ENCODE measurements at regions not wholly inside any gene's neighbourhood (a gene's known extent, or its start where the extent isn't known, plus 50 kb on each side); places are given as distances from the start of the nearest gene placed in this dataset.
"Not testable (repeated sequence)": the region's sequence is repeated elsewhere in the genome, so short reads cannot be mapped to it uniquely, and the experiment has no call there.

DNA sequence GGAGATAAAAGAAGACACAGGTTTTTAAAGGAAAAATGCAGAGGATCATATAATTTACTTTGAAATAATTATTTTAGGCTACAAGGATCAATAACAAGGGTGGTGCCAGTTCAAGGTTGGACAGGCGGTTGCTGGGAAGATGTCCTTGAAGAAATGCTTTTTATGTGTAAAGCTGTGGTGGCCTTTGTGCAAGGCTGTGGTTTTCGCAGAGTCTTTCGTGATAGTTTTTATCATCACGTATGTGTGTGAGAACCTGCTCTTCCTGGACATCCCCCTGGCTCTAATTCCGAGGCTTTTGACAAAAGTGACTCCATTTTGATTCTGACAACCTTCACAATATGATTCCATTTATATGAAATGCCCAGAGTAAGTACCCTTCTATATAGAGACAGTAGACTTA, 85.8 kb upstream of the COG2 start:
- Mint-ChIP-seq H3K9me3 (ENCODE audit: low read depth) (no peaks in the 10 kb centered on the region), H3K27me3 (peaks cover 29% of the 10 kb centered on the region), H3K27ac (no peak overlapping the region), H3K4me3 (no peak overlapping the region), H3K4me1 (peaks cover 7% of the 10 kb centered on the region), H3K36me3 (ENCODE audit: low read depth) (no peaks in the 10 kb centered on the region)
- DNase-seq (no peak), ATAC-seq (no peak)
- CTCF ChIA-PET = no interaction called here
- POLR2A ChIA-PET = no interaction called here
- intact Hi-C loops (cut with DNase I, micrococcal nuclease) = no loop called here

DNA sequence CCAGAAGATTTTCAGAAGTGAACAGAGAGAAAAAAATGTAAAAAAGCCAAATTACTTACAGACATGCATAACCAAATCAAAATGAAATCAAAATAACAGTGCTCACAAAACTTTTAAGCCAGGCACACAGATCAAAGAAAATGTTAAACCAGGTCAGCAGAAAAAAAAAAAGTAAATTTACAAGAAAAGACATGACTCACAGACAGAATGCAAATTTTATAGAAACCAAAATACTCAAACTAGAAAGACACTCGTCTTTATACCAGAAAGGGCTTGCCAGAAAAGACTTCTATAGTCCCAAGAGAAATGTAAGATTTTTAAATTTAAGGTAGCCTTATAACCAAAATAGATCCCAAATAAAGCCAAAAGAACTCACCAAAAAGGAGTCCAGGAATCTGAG, 86.5 kb upstream of the COG2 start:
- no peak overlapping the region for H3K27ac Mint-ChIP-seq

DNA sequence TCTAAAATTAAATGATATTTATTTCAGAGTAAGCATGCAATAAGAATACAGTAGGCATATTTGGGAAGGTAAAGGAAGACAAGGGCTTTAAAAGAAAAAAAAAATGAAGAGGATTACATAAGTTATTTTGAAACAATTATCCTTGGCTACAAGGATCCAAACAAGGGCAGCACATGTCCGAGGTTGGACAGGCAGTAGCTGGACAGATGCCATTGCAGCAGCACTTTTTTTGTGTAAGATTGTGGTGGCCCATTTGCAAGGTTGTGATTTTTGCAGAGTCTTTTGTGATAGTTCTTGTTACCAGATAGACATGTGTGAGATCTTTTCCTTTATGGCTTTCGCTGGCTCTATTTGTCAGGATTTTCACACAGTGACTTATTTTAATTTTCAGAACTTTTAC, 89.4 kb upstream of the COG2 start:
- ATAC-seq (no peak), DNase-seq (no peak)
- Mint-ChIP-seq H3K4me1 (peaks cover 7% of the 10 kb centered on the region), H3K9me3 (ENCODE audit: low read depth) (no peaks in the 10 kb centered on the region), H3K27me3 (peaks cover 28% of the 10 kb centered on the region), H3K27ac (no peak overlapping the region), H3K36me3 (ENCODE audit: low read depth) (no peaks in the 10 kb centered on the region), H3K4me3 (no peak overlapping the region)
- ChIA-PET POLR2A (no interaction called here), CTCF (no interaction called here)
- intact Hi-C loops (cut with DNase I, micrococcal nuclease) = no loop called here

More for the DNA sequence above, 86.5 kb upstream of the COG2 start:
- DNase-seq (no peak), ATAC-seq (peak; percentile 55)
- H3K9me3 Mint-ChIP-seq (ENCODE audit: low read depth) = no peaks in the 10 kb centered on the region
- ChIA-PET POLR2A (no interaction called here), CTCF (no interaction called here)
- peaks cover 32% of the 10 kb centered on the region for H3K27me3 Mint-ChIP-seq
- intact Hi-C loops (cut with DNase I, micrococcal nuclease) = no loop called here
- H3K4me3 Mint-ChIP-seq = no peak overlapping the region
- no peaks in the 10 kb centered on the region for H3K36me3 Mint-ChIP-seq (ENCODE audit: low read depth)
- H3K4me1 Mint-ChIP-seq = peaks cover 7% of the 10 kb centered on the region

DNA sequence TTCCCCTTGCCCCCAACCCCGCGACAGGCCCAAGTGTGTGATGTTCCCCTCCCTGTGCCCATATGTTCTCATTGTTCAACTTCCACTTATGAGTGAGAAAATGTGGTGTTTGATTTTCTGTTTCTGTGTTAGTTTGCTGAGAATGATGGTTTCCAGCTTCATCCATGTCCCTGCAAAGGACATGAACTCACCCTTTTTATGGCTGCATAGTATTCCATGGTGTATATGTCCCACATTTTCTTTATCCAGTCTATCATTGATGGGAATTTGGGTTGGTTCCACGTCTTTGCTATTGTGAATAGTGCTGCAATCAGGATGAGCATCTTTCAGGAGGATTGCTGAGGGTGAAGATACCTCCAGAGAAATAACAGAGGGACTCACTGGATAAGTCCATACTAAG, 91.3 kb upstream of the COG2 start:
- peaks cover 31% of the 10 kb centered on the region for H3K27me3 Mint-ChIP-seq
- H3K4me3 Mint-ChIP-seq; CTCF ChIA-PET; H3K36me3 Mint-ChIP-seq (ENCODE audit: low read depth); H3K9me3 Mint-ChIP-seq (ENCODE audit: low read depth); POLR2A ChIA-PET; ATAC-seq; intact Hi-C loops (cut with DNase I, micrococcal nuclease); DNase-seq; H3K27ac Mint-ChIP-seq; H3K4me1 Mint-ChIP-seq: not testable (repeated sequence)

DNA sequence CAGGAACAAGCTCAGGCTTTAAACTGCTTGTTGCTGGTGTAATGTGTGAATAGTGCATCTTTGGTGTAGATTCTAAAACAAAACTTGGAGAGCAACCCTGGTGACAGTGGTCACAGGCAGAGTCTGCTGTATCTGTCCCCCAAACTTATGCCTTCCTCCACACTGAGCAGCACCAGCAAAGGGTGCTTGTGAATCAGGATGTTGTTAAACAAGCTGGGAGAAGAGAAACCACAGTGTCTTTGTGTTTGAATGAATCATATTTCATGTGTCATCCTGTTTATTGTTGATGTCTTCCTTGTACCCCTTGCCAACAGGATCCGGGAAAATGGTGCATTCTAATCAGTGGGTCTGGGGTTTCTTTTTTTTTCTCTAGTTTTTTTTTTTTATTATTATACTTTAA, 91.9 kb upstream of the COG2 start:
- no peak overlapping the region for H3K4me3 Mint-ChIP-seq
- CTCF ChIA-PET = no interaction called here
- POLR2A ChIA-PET = interaction anchor here (0.5 kb wide), 1 partner anchor 280 kb away, joined by 3 read pairs; no protein-coding TSS in a partner anchor
- intact Hi-C loops (cut with DNase I, micrococcal nuclease) = no loop called here
- H3K9me3 Mint-ChIP-seq (ENCODE audit: low read depth) = no peaks in the 10 kb centered on the region
- H3K27me3 Mint-ChIP-seq = peaks cover 34% of the 10 kb centered on the region
- DNase-seq (no peak), ATAC-seq (peak; percentile 39)
- H3K4me1 Mint-ChIP-seq = no peaks in the 10 kb centered on the region
- H3K27ac Mint-ChIP-seq = no peak overlapping the region
- H3K36me3 Mint-ChIP-seq (ENCODE audit: low read depth) = no peaks in the 10 kb centered on the region

DNA sequence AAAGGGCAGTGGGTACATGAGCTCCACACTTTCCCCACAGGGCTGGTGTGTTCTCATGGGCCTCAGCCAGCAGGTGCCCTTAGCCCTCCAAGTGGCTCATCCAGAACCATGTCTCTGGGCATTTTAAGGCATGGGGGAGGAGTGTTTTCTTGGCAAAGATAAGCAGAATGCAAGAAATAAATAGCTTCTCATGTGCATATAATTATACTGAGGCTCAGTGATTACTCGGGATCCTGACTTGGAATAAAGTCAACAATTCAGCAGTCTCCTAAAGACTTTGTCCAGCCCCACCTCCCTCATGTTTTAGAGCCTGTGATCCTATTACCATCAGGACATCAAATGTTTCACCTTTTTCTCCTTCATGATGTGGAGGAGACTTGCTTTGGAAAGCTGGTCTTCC, 92.7 kb upstream of the COG2 start:
- ATAC-seq (no peak), DNase-seq (no peak)
- Mint-ChIP-seq H3K9me3 (ENCODE audit: low read depth) (no peaks in the 10 kb centered on the region), H3K27ac (no peak overlapping the region), H3K4me1 (no peaks in the 10 kb centered on the region), H3K4me3 (no peak overlapping the region), H3K27me3 (peaks cover 36% of the 10 kb centered on the region), H3K36me3 (ENCODE audit: low read depth) (no peaks in the 10 kb centered on the region)
- CTCF ChIA-PET = interaction anchor here (1.0 kb wide), 1 partner anchor 9 kb away, joined by 3 read pairs; no protein-coding TSS in a partner anchor
- intact Hi-C loops (cut with DNase I, micrococcal nuclease) = no loop called here
- POLR2A ChIA-PET = interaction anchor here (0.5 kb wide), 1 partner anchor 280 kb away, joined by 3 read pairs; no protein-coding TSS in a partner anchor

DNA sequence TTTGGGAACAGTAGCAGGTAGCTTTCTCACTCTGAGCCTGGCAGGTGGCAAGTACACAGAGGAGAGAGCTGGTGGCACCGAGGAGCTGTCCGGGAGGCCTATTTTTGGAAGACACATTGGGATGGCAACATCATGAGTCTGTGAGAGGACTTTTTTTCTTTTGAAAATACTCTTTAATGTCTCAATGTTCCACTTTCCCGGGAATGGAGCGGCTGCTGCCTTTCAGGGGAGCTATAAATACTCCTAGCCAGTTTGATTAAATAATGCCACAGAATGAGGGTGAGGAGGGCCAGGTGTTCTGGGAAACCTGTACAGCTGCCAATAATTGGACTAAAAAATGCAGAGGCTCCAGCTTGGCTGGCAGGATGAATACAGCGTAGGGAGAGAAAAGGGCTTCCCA, 93.3 kb upstream of the COG2 start:
- ChIA-PET POLR2A (no interaction called here), CTCF (interaction anchor here (1.0 kb wide), 1 partner anchor 9 kb away, joined by 3 read pairs; no protein-coding TSS in a partner anchor)
- peaks cover 36% of the 10 kb centered on the region for H3K27me3 Mint-ChIP-seq
- H3K4me3 Mint-ChIP-seq = no peak overlapping the region
- no peaks in the 10 kb centered on the region for H3K4me1 Mint-ChIP-seq
- ATAC-seq = no peak
- no peaks in the 10 kb centered on the region for H3K9me3 Mint-ChIP-seq (ENCODE audit: low read depth)
- H3K36me3 Mint-ChIP-seq (ENCODE audit: low read depth) = no peaks in the 10 kb centered on the region
- no peak overlapping the region for H3K27ac Mint-ChIP-seq
- intact Hi-C loops (cut with DNase I, micrococcal nuclease) = no loop called here
- no peak for DNase-seq

DNA sequence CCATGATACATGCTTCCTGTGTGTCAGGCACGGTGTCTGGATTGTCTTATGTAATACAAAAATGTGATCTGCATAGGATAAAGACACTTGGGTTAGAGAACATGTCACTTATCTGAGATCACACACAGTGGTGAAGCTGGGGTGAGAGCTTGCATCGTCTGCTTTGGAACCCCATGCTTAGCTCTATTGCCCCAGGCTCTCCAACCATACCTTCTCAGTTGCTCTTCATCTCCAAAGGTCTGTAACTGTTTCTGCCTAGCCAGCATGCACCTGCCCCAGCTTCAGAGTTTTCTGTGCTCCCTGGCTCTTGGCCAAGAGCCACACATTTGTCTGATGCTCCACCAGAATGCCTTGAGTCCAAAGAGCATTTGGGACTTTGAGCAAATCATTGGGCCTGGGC, 93.9 kb upstream of the COG2 start:
- no peak for DNase-seq
- no peak for ATAC-seq

DNA sequence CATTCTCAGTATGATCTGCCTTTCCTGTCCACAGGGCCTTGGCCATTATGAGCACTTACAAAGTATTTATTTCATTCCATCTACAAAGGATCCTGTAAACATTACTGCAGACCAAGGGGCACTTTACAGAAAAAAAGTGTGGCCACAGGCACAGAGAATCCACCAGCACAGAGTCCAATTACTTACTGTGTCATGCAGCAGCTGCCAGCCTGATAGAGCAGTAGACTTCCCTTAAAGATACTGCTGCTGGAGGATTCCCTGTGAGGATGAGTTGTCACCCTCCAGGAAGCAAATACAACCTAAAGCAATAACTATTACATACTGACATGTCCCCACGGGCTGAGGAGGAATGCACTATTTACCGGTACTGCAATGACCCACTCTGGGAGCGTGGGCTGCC, 97.1 kb upstream of the COG2 start:
- intact Hi-C loops (cut with DNase I, micrococcal nuclease) = no loop called here
- ChIA-PET CTCF (no interaction called here), POLR2A (no interaction called here)
- ATAC-seq = no peak
- H3K9me3 Mint-ChIP-seq (ENCODE audit: low read depth) = no peaks in the 10 kb centered on the region
- no peak for DNase-seq
- H3K36me3 Mint-ChIP-seq (ENCODE audit: low read depth) = no peaks in the 10 kb centered on the region
- H3K27ac Mint-ChIP-seq = no peak overlapping the region
- peaks cover 2% of the 10 kb centered on the region for H3K4me1 Mint-ChIP-seq
- H3K27me3 Mint-ChIP-seq = peaks cover 17% of the 10 kb centered on the region
- no peak overlapping the region for H3K4me3 Mint-ChIP-seq

More for the DNA sequence above, 93.9 kb upstream of the COG2 start:
- Mint-ChIP-seq H3K4me3 (no peak overlapping the region), H3K36me3 (ENCODE audit: low read depth) (no peaks in the 10 kb centered on the region), H3K27ac (no peak overlapping the region), H3K9me3 (ENCODE audit: low read depth) (no peaks in the 10 kb centered on the region), H3K27me3 (peaks cover 32% of the 10 kb centered on the region), H3K4me1 (no peaks in the 10 kb centered on the region)
- CTCF ChIA-PET = no interaction called here
- POLR2A ChIA-PET = no interaction called here
- intact Hi-C loops (cut with DNase I, micrococcal nuclease) = no loop called here

DNA sequence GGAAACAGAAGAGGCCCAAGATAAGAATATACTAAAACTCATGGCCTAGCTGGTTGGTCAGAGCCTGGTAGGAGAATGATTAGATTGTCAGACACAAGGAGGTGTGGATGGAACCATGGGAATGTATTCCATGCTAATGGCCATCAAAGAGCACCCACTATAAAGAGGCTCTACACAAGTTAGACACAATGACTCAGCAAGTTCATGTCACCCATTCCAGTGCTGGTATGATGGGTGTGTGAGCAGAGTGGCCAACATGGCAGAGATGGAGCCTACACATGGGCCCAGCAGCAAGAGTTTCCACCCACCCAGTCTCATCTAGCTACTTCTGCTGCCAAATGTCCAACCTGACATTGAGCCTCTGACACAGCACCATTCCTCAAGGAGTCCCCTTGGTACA, 97.5 kb upstream of the COG2 start:
- DNase-seq (no peak), ATAC-seq (no peak)
- intact Hi-C loops (cut with DNase I, micrococcal nuclease) = no loop called here
- Mint-ChIP-seq H3K4me1 (peaks cover 2% of the 10 kb centered on the region), H3K36me3 (ENCODE audit: low read depth) (no peaks in the 10 kb centered on the region), H3K27ac (no peak overlapping the region), H3K4me3 (no peak overlapping the region), H3K27me3 (peaks cover 17% of the 10 kb centered on the region), H3K9me3 (ENCODE audit: low read depth) (no peaks in the 10 kb centered on the region)
- POLR2A ChIA-PET = no interaction called here
- CTCF ChIA-PET = no interaction called here

DNA sequence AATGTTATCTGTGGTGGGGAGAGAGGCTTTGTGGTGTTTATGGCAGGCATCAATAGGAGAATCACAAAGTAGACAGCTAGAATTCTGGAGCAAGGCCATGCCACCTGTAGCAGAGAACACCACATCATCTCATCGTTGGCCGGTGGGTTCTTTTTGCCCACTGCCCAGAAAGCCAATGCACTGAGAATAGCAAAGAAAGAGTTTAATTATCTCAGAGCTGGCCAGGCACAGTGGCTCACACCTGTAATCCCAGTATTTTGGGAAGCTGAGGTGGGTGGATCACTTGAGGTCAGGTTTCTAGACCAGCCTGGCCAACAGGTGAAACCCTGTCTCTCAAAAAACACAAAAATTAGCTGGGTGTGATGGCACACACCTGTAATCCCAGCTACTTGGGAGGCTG, 99.2 kb upstream of the COG2 start:
- intact Hi-C loops (cut with DNase I, micrococcal nuclease) = no loop called here
- ATAC-seq = no peak

DNA sequence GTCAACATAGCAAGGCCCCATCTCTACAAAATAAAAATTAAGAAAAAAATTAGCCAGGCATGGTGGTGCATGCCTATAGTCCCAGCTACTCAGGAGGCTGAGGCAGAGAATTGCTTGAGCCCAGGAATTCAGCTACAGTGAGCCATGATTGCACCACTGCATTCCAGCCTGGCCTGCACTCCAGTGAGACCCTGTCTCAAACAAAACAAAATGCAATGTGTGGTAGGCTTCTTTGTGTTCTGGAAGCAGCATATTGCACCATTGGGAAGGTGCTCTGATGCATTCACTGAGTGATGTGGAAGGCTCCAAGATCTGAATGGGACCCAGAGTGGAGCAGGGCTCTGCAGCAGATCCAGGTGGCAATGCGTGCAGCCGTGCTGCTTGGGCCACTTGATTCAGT, 99.6 kb upstream of the COG2 start:
- ChIA-PET POLR2A (no interaction called here), CTCF (no interaction called here)
- ATAC-seq (no peak), DNase-seq (no peak)
- H3K4me1 Mint-ChIP-seq = peaks cover 2% of the 10 kb centered on the region
- intact Hi-C loops (cut with DNase I, micrococcal nuclease) = no loop called here
- H3K27ac Mint-ChIP-seq = no peak overlapping the region
- no peaks in the 10 kb centered on the region for H3K9me3 Mint-ChIP-seq (ENCODE audit: low read depth)
- H3K36me3 Mint-ChIP-seq (ENCODE audit: low read depth) = no peaks in the 10 kb centered on the region
- H3K27me3 Mint-ChIP-seq = peaks cover 18% of the 10 kb centered on the region
- H3K4me3 Mint-ChIP-seq = no peak overlapping the region

More for the DNA sequence above, 99.2 kb upstream of the COG2 start:
- Mint-ChIP-seq H3K4me3 (no peak overlapping the region), H3K9me3 (ENCODE audit: low read depth) (no peaks in the 10 kb centered on the region), H3K36me3 (ENCODE audit: low read depth) (no peaks in the 10 kb centered on the region), H3K4me1 (peaks cover 2% of the 10 kb centered on the region), H3K27ac (no peak overlapping the region), H3K27me3 (peaks cover 18% of the 10 kb centered on the region)
- ChIA-PET POLR2A (no interaction called here), CTCF (no interaction called here)
- no peak for DNase-seq

DNA sequence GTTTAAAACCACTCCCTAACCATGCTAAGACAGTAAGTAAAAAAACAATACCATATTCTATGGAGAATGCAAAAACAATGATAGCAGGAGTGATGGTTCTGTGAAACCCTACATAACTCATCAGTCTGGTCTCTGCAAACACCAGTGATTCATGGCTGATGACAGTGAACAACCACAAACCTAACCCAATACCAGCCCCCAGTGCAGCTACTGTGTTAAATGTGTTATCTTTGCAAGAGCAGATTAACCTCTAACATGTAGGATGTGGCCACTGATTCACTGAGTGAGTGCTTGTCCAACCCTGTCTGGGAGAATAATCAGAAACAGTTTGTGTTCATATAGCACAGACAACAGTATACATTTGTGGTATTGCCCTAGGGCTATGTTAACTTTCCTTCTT, 100.2 kb upstream of the COG2 start:
- H3K27me3 Mint-ChIP-seq = peaks cover 17% of the 10 kb centered on the region
- intact Hi-C loops (cut with DNase I, micrococcal nuclease) = no loop called here
- peaks cover 2% of the 10 kb centered on the region for H3K4me1 Mint-ChIP-seq
- POLR2A ChIA-PET = interaction anchor here (1.2 kb wide), 1 partner anchor 35 kb away, joined by 3 read pairs; no protein-coding TSS in a partner anchor
- CTCF ChIA-PET = no interaction called here
- no peak overlapping the region for H3K4me3 Mint-ChIP-seq
- no peaks in the 10 kb centered on the region for H3K9me3 Mint-ChIP-seq (ENCODE audit: low read depth)
- no peaks in the 10 kb centered on the region for H3K36me3 Mint-ChIP-seq (ENCODE audit: low read depth)
- ATAC-seq = peak; percentile 90
- H3K27ac Mint-ChIP-seq = no peak overlapping the region
- peak; percentile 49 for DNase-seq
